H4 (cell line): ENCODE measurements at regions not wholly inside any gene's neighbourhood (a gene's known extent, or its start where the extent isn't known, plus 50 kb on each side); places are given as distances from the start of the nearest gene placed in this dataset.

Experiments
- DNase-seq: peaks from one replicate; pipeline ENCODE4 v3.0.0-alpha.2; 2015; ENCODE audit warnings: low spot score

DNA sequence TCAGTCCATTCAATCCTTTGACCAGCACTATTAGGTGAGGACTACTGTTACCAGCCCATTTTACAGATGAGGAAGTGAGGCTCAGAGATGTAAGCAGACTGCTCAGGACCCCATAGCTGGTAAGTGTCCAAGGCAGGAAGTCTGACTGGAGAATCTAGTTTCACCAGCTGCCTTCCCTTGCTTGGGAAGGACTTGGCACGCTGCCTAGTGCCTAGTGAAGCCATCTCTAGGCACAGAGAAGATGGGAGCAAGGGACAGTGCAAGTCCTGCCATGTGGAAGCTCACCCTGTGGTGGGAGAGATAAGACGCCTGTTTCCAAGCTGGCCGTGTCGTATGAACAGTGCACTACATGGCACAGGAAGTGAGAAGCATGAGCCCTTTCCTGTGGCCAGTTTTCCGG, 111.8 kb upstream of the TMC3 start:
- no peak for DNase-seq

DNA sequence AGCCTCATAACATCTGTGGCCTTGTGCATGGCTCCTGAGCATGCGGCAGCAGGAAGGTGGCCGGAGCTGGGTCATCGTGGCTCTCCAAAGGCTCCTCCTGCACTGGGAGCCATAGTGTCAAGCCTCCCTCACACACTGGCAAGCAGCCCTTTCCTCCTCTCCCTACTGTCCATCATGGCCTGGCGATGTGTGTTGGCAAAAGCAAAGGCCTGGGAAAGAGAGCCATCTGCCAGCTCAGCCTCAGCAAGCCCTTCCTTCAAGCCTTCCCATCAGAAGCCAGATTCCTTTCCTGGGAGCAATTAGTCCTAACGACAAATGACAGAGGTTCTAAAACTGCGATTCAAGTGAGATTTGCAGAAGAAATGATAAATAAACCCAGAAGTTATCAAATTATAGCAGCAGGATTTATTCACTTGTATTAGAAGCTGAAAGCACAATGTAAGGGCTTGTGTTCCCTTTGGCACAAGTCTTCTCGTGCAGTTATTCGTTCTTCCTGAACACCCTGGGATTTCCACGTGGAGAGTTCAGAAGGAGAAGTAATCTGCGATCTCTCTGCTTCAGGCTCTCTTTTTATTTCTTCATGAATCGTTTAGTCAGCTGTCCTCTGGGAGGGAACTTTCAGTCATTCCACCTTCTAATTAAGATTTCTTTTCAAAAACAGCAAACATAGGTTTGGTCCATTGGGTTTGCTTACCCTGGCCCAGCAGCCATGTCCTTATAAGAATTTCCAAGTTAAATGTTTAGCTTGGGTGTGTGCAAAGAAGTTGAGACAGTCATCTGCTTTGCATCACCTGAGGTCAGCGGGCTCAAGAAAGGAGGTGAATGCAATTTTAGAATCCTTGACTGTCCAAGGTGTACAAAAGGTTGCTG, 110.3 kb upstream of the TMC3 start:
- DNase-seq, result no peak

DNA sequence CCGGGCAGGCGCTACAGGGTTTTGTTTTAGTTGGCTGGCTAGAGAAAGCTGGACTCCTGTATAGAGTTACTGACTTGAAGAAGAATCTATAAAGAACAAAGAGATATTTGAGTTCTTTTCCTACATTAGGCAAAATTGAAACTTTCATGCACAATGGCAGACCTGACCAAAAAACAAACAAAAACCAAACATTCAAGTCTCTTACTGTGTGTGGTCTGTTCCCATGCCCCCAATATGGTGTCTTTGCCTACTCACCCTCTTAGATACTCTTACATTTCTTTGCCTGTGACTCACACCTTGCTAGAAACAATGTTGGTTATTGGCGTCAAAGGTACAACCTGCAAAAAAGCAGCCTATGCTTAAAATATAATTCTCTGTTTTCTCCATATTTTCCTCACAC, 109.5 kb upstream of the TMC3 start:
- DNase-seq, result no peak

DNA sequence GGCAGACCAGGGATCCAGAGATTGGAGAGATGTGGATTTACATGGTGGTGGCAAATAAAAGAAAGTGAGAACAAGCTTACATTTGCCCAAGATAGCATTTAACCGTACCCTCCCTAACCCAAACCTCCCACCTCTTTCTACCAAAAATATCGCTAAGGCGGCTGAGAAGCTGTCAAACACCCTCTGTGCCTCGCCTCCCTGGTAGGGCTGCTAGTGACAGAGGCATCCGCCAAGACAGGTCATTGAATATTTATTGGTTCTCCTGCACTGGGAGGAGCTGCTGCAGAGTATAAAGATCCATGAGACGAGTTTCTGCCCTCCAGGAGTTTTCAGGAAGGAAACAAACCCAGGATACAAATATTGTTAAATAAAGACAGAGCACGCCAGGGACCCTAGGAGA, 107.3 kb upstream of the TMC3 start:
- DNase-seq, result no peak

DNA sequence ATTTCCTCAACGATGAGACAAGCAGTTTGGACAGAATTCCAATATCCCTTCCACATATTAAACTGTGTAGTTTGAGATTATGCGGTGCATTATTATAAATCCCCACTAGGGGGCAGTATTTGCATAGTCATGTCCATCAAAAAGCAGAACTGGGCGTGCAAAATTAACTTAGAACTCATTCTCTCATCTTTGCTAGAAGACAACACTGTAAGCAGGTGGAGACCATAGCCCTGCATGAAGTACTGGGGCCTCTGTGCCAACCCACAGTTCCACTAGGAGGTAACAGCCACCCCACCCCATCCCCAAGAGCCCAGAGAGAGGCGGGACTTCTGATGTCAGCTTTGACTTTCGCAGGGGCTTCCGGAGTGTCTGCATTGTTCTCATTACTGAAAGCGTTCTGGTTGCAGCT, 106.6 kb upstream of the TMC3 start:
- DNase-seq, result peak; percentile 43

DNA sequence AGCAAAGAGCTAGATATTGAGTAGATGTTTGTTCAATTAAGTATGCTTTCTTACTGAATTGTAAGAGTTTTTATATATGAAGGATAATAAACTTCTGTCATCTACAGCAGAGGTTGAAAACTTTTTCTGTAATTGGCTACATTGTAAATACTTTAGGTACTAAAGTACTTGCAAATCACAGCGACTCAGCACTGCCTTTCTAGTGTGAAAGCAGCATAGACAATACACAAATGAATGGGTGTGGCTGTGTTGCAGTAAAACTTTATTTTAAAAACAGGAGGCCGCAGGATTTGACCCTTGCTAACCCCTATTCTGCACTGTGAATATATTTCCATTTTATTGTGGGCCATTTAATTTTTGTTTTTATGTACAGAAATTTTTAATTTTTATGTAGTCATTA, 104.3 kb upstream of the TMC3 start:
- no peak for DNase-seq

DNA sequence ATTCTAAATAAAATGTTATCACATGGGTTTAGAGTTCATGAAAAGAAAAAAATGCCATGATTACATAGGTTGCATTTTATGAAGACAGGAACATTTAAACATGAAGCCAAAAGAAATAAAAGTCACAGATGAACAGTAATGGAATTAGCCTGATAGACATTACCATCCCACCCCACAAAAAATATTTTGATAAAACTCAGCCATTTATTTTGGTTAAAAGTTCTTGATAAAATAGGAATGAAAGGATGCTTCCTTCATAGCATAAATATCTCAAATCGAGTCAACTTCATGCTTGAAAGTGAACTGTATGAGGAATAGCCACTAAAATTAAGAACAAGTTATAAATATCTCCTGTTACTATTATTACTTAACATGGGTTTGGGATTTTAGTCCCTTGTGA, 101.9 kb upstream of the TMC3 start:
- DNase-seq, result no peak

DNA sequence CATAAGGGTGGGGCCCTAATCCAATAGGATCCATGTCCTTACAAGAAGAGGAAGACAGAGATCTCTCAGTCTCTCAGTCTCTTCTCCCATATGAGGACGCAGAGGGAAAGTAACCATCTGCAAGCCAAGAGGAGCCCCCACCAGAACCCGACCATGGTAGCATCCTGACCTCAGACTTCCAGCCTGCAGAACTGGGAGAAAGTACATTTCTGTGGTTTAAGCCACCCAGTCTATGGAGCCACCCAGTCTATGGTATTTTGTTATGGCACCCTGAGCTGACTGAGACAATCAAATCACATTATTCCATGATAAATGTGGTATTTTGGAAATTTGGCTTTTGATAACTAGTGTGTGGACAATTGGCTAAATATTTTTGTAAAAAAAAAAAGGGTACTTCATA, 101.5 kb upstream of the TMC3 start:
- no peak for DNase-seq

DNA sequence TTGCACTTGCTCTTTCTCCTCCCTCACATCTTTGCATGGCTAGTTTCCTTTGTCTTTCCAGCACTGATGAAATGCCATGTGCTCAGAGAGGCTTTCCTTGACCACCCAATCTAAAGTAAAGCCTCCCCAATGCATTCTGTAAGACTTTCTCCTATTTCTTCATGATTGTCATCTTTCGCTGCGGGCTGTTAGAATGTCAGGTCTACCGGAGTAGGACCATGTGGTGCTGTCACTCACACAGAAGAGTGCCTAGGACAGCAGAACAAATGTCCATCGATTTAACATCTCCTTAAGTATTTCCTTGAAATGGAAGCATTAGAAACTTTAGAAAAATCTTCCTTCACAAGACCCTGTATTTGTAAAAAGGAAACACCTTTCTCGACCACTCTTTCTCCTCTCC, 99.9 kb upstream of the TMC3 start:
- no peak for DNase-seq

DNA sequence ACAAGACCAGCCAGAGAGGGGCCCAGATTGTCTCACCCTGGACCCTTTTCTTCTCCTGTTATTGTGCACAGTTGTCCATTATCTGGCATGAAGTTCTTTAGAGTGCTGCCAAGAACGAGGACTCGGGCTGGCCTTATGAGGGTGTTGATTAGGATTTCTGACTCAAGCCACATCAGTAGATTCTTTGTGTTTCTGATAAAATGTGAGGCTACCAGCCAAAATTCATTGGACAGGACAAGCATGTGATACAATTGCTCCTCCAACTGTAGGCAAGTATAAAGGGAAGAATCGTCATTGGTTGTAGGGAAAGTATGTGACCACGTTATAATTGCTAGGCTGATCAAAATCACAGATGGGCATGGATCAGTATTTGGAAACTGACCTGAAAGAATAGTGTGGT, 99.2 kb upstream of the TMC3 start:
- no peak for DNase-seq

DNA sequence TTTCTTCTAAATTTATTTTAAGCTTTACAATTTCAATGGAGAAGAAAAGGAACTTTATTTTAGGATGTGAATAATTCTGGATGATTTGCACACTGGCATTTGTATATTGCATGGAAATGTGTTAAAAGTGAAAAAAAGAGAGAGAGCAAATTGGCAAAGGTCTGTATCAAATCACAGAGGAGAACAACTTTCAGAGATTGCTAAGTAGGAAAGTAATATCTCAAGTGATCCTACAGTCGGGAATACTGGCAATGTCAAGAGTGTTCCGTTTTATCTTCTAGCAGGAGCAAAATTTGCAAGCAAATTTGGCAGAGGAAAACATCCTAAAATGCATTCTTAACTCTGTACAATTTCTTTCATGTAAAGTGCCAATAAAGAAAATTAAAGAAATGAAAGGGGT, 97.1 kb upstream of the TMC3 start:
- no peak for DNase-seq

DNA sequence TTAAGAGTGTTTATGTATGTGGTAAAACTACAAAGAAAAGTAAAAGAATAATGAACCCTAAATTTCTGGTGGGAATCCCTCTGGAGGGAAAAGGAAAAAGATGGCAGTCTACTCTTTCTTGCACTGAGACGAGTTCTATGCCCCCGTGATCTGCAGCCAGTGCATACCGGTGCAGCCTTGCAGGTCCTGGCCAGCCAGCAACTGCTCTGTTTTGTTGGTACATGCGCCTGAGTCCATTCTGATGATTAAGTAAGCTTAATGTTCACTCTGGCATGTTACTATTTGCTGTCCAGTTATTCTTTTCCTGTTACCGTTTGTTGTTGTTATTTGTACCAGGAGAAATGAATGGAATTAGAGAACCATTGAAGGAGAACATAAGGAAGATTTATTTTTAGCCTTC, 95.1 kb upstream of the TMC3 start:
- no peak for DNase-seq

DNA sequence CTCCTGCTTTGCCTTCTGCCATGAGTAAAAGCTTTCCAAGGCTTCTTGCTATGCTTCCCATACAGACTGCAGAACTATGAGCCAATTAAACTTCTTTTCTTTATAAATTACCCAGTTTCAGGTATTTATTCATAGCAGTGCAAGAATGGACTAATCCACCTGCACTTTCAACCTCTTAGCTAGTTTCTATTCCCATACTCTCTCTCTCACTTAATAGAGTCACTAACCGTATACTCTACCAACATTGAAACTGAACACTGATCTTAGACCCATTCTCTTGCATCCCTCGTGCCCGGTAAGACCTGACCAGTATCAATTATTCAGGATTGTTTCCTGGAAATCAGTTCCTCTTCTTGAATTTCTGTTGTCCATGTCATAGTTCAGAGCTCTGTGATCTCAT, 92.7 kb upstream of the TMC3 start:
- DNase-seq, result no peak

DNA sequence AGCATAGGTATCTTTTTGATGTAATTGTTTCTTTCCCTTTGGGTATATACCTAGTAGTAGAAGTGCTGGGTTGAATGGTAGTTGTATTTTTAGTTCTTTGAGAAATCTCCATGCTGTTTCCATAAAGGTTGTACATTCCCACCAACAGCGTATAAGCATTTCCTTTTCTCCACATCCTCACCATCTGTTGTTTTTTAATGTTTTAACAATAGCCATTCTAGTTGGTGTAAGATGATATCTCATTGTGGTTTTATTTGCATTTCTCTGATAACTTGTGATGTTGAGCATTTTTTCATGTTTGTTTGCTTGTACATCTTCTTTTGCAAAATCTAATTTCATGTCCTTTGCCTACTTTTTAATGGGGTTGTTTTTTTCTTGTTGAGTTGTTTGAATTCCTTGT, 80.0 kb upstream of the TMC3 start:
- no peak for DNase-seq

DNA sequence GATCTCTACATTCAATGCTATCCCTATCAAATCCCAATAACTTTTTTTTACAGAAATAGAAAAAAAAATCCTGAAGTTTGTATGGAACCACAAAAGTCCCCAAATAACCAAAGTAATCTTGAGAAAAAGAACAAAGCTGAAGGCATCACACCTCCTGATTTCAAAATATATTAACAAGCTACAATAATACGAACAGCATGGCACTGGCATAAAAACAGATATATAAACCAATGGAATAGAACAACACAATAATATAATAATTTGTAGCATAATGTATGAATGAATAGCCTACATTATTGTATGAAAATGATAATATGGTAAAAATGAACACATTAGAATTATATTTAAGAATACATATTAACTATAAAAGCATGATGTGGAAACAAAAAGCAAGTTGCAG, 76.7 kb upstream of the TMC3 start:
- DNase-seq, result no peak

DNA sequence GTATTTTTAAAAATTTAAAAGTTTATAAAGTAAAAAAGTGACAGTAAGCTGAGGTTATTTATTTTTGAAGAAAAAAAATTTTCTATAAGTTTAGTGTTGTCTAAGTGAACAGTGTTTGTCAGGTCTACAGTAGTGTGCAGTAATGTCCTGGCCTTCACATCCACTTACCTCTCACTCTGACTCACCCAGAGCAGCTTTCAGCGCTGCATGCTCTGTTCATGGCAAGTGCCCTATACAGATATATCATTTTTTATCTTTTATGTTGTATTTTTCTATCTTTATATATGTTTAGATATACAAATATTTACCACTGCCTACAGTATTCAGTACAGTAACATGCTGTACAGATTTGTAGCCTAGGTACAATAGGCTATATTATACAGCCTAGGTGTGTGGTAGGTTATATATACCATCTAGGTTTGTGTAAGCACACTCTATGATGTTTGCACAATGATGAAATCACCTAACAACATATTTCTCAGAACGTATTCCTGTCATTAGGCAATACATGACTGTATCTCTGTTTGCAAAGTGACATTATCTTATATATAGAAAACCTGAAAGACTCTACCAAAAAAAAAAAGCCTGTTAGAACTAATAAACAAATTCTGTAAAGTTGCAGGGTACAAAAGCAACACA, 75.9 kb upstream of the TMC3 start:
- DNase-seq, result no peak

DNA sequence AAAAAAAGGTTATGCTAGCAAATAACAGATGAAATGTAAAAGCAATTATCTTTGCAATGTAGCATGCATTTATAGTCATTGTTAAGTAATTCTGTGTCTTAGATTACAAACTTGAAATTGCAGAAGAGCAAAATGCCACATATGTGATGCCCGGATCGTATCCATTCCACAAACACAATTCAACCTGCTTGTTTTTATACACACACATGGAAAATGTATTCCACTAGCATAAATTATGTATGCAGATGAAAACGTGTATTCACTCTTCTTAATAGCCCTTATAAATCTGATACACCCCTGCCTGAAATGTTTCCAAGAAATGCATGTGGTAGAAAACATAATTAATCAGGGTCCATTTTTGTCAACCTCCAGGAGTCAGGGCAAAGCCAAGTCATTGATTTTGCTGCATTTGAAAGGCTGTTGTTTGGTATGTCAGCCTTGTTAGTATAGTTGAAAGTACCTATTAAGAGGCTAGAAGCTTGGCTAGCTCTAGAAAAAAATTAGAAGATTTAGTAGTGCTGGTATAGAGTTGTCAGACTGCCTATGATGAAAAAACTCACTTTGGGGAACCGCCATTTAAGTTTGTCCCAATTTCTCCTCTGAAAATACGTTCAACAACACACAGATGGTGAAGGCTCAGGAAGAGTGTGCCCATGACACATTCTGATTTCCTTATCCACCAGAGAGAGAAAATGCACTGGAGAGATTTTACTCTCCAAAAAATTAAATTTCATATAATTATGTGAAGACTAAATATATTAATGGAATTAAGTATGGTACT, 69.2 kb upstream of the TMC3 start:
- no peak for DNase-seq

DNA sequence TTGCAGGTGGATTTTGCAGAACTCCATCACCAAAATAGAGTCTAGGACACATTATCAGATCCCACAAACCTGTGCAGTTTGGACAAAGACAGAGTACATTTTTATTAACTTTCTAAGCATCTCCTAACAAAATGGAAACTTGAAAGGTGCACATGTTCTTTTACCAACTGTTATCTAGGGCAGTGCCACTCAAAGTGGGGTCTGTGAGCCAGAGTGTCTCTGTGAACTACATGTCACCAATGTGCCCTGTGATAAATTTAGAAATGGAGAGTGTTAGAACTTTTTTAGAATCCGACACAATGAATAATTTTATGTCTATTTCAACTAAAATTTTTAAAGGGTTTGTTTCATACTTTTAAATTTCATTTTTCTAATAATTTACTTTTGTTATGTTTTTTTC, 68.4 kb upstream of the TMC3 start:
- no peak for DNase-seq

DNA sequence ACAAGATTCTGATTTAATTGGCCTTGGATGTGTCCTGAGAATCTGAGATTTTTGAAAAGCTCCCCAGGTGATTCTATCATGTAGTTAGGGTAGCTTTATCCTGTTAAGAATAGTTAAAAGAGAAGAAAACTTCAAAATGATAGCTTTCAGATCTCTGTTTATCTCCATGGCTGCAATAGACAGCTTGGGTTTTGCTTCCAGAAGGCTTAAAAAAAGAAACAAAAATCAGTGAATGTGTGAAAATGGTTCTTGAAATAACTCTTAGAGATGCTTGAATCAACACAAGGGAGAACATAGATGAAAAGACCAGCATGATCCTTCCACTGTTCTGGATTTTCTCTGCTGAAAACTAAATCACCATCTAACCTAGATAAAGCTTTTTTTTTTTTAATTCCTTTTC, 60.8 kb upstream of the TMC3 start:
- no peak for DNase-seq

DNA sequence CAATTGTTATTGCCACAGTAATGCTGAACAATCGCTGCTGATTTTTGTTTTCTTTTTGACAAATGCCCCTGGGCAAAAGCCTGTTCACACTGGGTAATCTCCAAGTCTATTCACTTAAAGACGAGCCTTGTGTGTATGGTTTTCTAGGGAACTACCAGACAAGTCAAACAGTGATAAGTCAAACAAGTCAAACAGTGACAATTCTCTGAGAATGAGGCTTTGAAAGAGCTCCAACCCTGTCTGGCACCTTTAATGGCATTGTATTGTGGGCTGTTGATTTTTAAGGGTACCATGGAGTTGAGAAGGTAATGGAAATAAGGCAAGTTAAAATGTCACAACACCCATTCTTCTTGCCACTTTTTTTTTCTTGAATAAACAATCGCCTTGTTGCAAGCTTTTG, 59.4 kb upstream of the TMC3 start:
- no peak for DNase-seq

DNA sequence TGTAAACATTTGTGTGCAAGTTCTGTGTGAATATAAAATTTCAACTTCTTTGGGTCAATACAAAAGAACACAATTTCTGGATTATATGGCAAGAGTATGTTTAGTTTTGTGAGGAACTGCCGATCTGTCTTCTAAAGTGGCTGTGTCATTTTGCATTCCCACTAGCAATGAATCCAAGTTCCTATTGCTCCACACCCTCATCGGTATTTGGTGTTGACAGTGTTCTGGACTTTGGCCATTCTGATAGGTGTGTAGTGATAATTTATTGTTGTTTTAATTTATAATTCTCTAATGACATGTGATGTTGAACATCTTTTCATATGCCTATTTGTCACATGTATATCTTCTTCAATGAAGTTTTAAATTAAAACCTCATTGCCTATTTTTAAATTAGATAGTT, 58.2 kb upstream of the TMC3 start:
- DNase-seq, result no peak

DNA sequence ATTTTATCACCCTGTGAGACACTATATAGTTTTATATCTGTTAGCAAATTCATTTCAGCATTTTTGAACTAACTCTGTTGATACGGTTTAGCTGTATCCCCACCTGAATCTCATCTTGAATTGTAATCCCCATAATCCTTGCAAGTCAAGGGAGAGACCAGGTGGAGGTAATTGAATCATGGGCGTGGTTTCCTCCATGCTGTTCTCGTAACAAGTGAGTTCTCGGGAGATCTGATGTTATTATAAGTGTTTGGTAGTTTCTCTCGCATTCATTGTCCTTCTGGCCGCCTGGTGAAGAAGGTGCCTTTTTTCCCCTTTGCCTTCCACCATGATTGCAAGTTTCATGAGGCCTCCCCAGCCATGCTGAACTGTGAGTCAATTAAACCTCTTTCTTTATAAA, 53.2 kb upstream of the TMC3 start:
- no peak for DNase-seq

DNA sequence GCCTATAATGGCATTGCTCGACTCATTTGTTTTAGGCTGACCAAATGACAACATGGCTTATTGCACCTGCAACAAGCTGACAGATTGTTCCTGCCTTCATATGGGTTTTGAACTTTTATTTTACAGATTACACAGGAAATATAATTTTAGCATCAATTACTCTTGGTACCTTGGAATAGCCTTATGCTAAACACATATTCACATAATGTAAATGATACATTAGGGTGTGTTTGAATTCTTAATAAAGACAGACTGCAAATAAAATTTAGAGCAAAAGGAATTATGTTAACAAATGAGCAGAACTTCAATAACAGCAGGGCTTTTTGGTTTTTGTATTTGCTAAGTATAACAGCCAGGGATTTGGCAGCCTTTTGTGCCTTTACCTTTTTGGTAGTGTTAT, 51.9 kb upstream of the TMC3 start:
- DNase-seq, result no peak
